Renal pelvis (tissue), 1 donor: ENCODE measurements at regions not wholly inside any gene's neighbourhood (a gene's known extent, or its start where the extent isn't known, plus 50 kb on each side); places are given as distances from the start of the nearest gene placed in this dataset.
"Not testable (repeated sequence)": the region's sequence is repeated elsewhere in the genome, so short reads cannot be mapped to it uniquely, and the experiment has no call there.

ENCODE experiments used
- DNase-seq: peaks from one replicate; pipeline ENCODE4 v3.0.0-alpha.2; 2013

DNA sequence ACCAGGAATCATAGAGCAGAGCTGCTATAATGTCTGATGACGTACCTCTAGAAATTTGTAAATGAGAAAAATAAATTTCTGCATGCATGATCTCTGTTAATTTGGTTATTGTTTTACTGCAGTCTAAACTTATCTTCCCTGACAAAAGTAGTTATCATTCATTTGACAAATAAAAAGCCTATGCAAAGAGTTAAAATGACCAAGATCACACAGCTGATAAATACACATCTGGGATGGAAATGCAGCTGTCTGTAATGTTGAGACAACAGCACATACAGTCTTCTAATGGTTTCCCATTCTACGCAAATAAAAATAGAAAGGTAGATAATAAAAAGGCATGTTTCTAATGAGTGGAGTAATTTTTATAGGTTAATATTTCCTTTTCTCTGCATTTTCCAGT is 225.1 kb upstream of the LUZP2 start:
- DNase-seq: no peak

DNA sequence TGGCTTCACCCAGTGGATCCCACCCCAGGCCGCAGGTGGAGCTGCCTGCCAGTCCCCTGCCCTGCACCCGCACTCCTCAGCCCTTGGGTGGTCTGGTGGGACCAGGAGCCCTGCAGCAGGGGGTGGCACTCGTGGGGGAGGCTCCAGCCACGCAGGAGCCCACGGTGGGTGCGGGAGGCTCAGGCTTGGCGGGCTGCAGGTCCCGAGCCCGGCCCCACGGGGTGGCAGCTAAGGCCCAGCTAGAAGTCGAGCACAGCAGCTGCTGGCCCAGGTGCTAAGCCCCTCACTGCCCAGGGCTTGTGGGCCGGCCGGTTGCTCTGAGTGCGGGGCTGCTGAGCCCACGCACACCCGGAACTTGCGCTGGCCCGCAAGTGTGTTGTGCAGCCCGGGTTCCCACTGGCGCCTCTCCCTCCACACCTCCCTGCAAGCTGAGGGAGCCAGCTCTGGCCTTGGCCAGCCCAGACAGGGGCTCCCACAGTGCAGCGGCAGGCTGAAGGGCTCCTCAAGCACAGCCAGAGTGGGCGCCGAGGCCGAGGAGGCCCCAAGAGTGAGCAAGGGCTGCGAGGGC is 222.6 kb upstream of the LUZP2 start:
- DNase-seq: not testable (repeated sequence)

DNA sequence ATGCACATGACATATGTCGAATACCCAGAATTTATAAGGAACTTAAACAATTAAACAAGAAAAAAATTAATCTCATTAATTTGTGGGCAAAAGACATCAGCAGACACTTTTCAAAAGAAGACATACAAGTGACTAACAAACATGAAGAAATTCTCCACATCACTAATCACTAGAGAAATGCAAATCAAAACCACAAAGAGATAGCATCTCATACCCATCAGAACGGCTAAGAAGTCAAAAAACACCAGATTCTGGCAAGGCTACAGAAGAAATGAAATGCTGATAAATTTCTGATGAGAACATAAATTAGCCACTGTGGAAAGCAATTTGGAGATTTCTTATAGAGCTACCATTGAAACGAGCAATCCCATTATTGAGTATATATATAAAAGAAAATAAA is 210.6 kb upstream of the LUZP2 start:
- DNase-seq: no peak

DNA sequence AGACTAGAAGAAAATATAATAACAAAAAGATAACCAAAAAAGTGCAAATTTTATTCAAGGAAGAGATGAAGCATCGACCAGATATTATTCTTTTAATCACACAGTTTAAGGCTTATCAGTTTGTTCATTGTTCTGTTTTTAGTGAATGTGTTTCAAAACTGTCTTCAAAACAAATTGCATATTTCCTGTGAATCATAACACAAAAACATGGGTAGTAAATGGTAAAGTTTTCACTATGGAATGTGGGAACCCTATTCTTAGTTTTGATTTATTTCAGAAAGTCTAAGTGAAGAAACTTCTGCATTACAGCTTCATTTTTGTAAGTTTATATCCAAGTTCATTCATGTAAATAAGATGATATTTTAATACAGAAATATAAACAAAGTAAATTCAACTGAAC is 207.6 kb upstream of the LUZP2 start:
- no peak for DNase-seq

DNA sequence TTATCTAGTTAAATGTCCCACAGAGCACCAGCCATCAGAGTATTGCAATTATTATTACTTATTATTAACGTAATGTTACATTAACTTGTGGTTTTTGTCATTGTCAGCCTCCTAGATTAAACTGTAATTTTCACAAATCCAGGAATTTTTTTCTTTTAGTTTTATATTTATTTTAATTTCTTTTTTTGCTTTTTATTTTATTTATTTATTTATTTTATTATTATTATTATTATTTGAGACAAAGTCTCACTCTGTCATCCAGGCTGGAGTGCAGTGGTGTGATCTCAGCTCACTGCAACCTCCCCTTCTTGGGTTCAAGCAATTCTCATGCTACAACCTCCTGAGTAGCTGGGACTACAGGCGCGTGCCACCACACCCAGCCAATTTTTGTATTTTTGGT is 202.9 kb upstream of the LUZP2 start:
- no peak for DNase-seq

DNA sequence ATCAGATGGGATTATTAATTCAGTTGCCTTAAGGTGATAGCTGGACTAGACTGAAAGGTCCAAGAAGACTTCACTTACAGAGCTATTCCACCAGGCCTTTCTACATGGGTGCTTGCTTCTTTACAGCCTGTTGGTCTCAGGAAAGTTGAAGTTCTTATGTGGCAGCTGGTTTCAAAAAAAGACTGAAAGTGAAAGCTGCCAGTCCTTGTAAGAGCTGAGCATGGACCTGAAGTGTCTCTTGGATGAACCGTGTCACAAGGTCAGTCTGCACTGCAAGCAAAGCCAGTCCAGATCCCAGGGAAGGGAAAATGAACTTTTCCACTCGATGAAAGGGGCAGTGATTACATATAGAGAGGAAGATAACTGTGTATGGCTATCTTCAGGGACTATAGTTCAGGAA is 201.5 kb upstream of the LUZP2 start:
- DNase-seq: no peak

DNA sequence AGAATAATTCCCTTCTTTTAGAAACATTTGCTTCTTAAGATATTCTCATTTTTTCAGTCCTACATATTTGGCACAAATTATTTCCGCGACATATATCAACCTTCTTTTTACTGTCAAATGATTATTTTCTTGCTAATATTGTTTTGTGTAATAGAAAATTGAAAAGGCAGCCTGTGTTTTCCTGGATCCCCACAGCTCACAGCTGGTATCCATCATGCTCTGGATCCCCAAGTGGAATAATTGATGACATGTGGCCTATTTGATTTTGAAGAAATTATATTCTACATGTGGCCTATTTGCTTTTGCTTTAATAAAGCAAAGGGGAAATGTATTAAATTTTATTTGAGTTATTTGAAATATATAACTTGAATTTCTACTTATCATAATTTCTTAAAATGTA is 199.4 kb upstream of the LUZP2 start:
- DNase-seq: no peak

DNA sequence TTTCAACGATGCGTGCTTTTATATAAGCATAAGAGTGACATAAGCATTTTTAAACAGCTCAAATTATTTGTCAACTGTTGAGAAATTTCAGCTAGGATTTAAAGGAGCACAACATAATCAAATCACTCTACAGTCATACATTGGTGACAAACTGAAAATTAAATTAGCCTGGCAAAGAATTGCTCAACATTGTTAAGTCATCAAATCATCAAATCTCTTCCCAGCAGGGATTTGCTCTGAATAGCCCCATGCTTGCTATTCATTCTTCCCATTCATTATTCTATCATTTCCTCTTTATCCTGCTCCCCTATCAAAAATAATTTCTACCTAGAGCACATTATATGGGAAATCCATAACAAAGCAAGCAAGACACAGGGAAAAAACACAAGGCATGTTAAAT is 198.7 kb upstream of the LUZP2 start:
- DNase-seq: no peak

DNA sequence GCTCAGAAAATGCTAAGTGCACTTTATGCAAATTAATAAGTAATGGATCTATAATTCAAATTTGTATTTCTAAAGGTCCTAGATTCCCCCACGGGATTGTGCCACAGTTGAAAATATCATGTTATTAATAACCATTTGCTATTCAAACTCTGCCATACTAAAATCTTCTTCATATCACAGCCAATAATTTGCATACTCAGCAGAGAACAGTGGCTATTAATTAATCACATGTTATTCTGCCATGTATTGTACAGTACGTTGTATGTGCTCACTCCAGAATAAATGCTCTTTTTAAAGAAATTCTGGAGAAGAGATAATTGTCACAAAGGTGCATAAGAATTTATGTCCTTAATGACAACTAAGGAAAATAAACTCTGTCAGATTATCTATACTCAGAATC is 184.9 kb upstream of the LUZP2 start:
- no peak for DNase-seq

DNA sequence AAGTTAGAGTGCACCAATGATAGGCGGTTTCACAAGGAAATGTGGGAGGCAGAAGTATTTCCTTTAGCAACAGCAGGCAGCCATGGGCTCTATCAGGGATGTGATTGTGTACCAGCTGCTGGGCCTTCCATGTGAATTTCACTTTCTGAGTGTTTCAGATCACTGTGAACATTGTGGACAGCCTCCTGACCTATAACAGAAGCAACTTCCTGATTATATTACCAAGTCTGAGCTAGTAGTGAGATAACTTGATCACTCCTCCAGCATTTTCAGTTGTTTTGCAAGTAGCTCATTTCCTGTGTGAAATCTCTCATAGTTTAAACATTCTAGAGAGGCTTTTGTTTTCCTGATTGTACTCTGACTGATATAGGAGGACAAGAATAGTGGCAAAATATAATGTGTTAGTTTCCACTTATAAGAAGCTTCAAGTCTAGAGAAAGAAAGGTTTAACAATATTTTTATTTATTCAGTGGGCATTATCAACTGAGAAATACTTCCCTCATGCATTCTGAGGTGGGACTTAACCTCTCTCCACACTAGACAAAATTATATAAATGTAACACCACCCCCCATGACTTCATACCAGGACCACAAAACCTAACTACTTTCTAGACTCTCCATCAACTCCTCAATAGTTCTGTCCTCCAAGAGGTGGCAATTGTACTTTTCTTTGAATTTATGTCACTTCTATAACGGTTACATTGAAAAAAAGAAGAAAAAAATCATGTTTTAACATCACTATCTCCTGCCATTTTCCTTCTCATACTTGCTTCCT is 184.2 kb upstream of the LUZP2 start:
- DNase-seq: no peak

DNA sequence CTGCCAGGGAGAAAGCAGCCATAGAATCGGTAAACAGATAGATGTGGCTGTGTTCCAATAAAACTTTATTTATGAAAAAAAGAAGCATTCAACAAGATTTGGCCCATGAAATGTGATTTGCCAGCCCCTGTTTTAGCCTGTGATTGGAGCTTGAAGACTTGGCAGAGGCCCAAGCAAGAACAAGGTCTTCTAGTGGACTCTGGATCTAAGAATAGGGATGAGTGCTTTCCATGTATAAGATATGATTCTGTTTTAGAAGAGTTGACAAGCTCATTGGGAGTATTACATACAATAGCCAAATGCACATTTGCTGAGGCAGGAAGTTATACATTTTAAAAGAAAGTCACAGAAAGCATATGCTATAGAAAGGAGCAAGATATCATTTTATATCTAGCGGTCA is 175.6 kb upstream of the LUZP2 start:
- no peak for DNase-seq

DNA sequence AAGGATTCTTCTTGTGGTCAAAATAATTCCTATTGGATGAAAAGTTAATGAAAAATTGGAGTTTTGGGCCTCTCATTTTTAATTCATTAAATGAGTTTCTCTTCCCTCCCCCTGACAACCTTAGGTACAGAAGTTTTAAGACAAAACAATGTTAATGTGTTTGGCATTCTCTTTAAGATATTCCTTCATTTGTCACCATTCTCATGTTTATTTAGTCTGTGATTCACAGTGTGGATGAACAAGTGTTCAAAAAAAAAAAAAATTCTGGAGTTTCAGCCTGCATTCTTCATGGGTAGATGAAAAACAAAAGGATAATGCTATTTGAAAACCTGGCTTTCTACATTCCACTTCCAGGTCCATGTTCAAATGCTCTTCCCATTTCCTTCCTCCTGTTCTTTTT is 172.6 kb upstream of the LUZP2 start:
- DNase-seq: no peak

DNA sequence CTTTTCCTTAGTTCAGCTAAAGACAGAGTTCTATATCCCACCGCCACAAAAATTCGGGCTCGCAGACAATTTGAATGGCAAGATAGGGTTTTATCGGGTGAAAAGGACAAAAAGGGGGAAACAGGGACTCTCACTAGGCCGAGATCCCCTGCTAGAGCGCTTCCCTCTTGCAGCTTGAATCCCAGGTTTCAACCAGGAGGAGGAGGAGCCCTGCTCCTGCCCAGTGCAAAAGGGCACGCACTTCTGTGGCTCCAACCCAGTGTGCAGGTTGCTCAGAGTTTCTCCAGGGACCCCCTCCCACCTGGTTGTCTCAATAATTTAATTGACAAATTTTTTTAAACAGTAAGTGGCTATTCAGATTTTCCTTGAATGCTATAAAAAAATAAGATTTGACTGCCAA is 152.6 kb upstream of the LUZP2 start:
- no peak for DNase-seq

DNA sequence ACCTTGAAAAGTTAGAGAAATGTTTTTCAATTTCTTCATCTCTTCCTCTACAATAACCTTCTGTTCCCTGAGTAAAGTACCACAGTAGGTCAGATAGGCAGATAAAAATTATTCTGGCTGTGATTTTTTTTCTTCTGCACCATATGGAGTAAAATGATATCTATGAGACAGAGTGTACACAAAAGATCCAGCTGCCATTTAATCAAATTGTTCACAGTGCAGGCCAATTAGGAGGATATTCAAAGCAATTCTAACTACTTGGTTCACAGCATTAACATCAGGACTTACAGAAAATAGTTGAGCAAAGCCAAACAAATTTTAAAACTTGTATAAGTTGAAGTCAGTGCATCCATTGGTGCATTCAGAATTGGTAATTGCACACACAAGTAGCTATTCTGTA is 147.9 kb upstream of the LUZP2 start:
- no peak for DNase-seq

DNA sequence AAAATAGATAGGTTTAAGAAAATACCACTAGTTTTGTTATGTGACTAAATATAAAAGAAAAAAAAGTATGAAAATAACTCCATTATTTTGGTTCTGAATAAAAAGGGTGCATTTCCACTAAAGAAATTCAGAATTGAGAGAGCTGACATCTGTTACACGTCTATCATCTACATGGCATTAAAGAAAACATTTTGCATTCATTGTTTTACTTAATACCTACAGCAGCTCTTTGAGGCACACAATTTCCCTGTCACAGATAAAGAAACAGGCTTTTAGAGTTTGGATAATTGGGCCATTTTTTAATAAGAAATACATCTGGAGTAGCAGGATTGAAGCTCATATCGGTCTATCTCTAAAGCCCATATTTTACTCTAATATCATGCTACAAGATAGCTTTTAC is 145.7 kb upstream of the LUZP2 start:
- no peak for DNase-seq

DNA sequence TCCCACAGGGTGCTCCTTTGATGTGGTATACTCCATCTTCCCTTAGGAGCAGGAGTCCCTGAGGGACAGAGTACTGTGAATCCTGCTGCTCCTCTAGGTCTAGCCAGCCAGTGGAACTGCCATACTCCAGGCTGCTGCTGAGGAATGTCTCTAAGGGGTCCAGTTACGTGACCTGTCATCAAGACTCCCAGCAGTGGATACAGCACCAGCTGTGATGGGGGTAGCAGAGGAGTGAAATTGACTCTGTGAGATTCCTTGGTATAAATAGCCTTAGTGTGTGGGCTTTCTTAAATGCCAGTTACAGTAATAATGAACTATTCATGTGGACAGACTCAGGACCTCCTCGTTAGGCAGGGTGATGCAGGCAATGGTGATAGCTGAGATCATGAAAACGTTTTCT is 140.4 kb upstream of the LUZP2 start:
- DNase-seq: peak; percentile 19

DNA sequence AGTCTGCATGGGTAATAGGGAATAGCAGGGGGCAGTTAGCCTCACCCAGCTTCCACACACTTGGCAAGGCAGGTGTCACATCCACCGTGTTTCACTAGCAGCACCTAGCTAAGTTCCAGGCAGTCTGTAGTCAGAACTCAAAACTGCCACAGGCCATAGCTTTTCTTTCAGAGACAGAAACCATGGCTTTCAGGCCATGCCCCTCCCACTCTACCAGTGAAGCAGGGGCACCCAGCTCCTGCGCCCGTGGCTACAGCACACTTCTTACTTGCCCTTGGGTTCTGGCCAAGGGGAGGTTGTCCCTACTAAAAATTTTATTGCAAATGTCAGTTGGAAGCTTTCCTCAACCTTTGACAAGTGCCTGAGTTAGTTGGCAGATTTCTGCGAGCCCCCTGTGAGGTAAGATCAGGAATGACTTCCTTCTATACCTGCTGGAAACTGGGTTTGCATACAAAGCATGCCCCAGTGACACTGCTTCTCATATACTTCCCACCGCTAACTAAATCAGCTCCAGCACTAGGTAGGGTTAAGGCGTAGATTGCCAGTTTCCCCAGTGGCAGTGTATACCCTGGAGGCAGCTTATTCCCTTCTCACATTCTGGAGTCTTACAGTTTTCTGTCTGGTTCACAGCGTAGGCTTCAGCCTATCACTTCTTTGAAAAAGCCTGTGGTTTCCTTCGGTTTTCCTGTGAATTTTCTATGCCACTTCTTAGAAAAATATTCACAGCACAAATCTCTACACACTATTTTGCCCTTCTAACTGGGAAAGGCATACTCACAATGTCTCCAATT is 139.0 kb upstream of the LUZP2 start:
- no peak for DNase-seq

DNA sequence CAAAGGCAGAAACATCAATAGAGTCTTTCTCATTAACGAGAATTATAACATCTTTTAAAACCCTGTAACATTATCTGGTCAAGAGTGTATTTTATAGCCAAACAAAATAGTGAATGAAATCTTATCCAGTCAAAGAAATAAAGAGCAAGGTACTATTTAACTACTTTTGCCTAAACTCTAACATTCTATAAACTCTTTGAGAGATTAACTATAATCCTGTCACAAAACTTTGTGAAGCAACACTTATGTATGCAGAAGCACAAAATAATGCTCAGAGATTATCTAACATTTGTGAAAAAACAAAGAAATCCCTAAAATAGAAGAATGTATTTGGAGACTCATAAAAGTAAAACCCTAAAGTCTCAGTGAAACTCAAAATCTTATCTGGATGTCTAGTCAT is 124.4 kb upstream of the LUZP2 start:
- DNase-seq: no peak

DNA sequence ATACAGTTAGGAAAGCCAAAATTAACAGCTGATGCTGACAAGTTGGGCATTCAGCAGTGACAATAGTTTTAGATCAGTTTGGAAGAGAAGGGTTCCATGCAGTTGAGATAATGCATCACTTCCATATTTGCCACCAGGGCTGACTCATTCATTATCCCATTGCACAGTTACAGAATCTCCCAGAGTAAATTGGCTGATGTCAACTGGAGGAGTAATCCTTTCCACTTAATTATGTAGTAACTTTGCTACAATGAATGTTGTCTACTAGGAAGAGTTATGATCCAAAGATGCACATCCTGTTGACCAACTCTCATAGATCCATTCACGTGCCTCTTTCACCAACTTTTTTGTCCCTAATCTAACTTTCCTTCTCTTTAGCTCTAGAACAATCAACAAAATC is 123.3 kb upstream of the LUZP2 start:
- DNase-seq: no peak

DNA sequence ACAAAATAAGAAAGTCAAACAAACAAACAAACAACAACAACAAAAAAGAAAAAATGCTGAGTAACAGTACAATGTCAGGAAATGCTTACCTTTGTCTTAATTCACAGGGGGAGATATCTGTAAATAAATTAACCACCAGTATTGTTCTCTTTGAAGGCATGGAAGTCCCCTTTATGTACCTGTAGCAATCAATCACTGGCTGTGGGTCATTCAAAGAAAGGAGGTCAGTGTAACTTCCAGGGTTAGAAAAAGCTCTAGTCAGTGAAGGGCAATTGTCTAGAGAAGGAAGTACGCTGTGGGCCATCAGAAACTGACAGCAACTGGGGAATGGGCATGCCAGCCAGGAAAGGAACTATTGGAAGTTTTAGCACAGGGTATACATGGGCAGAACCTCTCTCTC is 121.5 kb upstream of the LUZP2 start:
- DNase-seq: no peak

DNA sequence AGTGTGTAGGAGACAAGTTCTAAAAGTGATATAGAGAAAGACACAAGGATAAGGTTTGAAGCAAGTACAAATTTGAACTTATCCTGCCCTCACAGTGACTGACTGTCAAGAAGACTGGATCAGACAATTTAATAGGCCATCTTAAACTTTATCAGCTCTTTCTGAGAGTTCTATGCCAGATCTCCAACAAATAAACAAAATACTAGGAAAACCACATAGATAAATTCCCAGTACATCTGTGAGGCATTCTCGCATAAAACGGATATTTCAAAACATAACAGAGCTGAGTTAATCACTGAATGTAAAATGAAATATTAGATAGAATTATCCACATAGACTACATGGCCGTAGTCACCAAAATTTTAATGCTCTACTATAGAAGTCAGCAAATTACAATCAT is 120.9 kb upstream of the LUZP2 start:
- DNase-seq: no peak

DNA sequence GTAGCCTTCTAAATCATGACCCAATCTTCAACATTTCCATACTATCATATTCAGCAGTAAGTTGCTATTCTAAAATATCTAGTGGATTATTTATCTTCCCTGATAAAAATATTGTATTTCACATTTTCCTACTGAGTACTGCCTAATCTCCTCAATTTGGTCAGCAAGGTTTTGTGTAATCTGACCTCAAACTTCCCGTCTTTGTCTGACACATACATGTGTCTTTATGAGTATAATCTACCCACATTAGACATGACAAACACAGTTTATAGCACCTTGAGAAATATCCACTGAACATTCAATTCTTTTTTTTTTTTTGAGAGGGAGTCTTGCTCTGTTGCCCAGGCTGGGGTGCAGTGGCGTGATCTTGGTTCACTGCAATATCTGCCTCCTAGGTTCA is 113.7 kb upstream of the LUZP2 start:
- DNase-seq: no peak

DNA sequence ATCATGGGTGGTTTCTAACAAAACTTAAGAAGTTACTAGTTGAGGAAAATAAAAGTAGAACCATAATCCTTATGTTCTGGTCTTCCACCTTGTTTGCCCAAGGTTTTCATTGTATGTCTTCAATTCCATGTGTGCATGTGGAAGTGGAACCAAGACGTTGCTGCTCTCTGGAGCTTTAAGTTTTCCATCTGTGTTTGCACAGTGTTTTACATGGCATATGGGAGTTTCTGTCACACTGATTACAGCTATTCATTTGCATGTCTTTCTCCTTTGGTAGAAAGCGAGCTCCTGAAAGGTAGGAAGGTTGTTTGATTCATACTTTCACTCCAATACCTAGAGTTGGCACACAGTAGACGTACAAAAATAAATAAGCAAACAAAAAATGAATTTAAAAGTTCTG is 112.6 kb upstream of the LUZP2 start:
- no peak for DNase-seq
